ENCODE measurements at regions not wholly inside any gene's neighbourhood (a gene's known extent, or its start where the extent isn't known, plus 50 kb on each side); places are given as distances from the start of the nearest gene placed in this dataset.
A peak's percentile ranks its signal among the peaks of the same experiment; 100 is the strongest.

DNA sequence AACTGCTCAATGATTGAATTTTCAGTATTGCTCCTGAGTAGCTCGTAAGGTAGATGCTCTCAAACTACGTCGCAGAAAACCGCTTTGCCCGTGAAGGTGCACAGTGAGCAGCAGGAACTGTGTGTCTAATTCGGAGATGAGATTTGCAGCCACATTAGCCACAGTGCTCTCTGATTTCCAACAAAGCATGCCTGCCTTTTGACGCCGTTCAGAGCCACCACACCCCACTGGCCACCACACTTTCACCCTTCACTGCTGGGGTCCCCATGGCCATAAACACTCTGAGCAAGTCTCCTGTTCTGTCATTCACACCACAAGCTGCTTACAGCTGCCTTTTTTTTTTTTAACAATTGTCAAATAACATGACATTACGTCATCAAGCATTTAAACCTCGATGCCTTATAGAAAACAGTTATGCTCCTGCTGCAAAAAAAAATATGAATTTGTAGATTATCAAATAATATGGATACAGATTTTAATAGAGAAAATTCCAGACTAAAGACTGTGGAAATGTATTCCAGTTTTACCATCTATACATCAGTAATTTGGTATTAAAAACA lies 578.8 kb upstream of the PFKP start:
- no peak for DNase-seq

DNA sequence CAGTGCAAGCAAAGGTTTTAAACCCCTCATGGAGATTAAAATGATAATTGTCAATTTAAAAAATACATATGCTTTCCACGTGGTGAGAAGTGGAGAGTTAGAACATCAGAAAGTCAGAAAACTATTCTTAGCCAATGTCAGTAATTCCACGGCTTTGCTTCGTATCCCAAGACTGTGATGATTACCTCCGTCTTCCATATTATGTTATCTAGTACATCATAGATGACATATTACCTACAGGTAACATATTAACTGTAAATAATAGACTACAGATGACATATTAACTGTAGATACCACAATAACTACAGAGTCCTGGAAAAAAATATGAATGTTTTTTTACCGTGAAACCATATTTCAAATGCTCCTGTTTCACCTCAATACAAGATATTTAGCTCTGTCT lies 579.4 kb upstream of the PFKP start:
- DNase-seq, result no peak

GRCh38 chr10:2478656-2479055 lies 588.7 kb upstream of the PFKP start:
- no peak for DNase-seq

- peak; percentile 38 for DNase-seq
Measured at GRCh38 chr10:2476812-2477553, 590.4 kb upstream of the PFKP start.

DNA sequence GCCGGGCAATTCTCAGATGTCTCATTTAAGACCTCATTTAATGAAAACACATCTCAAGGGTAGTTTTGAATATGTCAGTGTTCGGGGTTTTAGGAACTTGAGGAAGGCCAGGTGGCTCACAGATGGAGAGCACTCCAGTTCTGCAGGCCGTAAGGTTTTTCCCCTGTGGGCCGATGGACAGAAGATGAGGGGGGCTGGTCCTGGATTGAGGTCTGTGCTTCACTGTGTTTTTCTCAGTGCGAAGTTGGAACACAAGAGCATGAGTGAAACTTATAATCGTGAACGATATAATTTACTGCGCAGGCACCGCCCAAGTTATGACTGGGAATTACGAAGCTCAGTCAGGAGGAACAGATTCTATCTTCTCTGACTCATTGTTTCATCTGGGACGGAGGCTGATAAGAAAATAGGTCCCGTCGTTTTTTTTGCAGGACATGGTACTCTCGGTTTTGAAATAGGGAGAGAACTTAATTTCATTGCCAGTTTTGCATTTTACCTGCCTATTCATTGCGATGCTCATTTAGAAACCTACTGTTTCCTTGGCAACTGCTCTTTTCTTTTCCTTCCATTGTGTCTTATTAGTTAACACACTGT lies 591.0 kb upstream of the PFKP start:
- DNase-seq, result no peak

GRCh38 chr10:2475711-2476217 lies 591.6 kb upstream of the PFKP start:
- DNase-seq, result no peak

DNA sequence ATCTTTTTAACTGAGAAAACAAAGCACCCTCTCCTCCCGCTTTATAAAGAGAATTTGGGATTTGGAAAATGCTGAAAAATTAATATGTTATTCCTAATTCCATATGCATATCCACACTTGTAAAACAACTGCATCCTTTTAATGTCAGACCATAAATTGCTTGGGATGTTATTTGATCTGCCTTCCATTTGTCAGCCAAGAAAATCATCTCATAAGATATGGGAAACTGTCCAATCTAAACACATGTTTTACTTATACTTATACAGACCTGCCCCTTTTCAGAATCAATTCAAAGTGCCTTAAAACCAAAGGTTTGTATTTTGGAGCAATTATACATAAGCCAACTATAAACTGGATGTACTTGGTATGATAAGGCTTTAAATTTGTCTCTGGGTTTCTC lies 595.5 kb upstream of the PFKP start:
- no peak for DNase-seq

DNA sequence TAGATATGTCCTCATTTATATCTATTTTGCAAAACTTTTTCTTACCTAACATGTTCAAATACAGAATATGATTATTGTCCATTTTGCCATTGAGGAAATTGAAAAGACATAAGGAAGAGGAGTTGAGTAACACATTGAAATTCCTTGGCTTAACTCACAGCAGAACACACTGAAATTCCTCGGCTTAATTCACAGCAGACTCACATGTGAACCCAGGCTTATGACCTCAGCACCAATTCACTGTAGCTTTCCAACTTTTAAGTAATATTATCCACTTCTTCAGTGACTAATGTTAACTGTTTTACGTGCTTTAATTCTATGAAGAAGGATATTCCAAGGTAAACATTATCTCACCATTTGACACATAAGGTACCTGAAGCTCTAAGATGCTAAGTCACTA lies 597.5 kb upstream of the PFKP start:
- DNase-seq, result no peak

GRCh38 chr10:2464483-2464882 lies 602.9 kb upstream of the PFKP start:
- DNase-seq, result no peak

- no peak for DNase-seq
Measured at GRCh38 chr10:2463316-2463715, 604.0 kb upstream of the PFKP start.

DNA sequence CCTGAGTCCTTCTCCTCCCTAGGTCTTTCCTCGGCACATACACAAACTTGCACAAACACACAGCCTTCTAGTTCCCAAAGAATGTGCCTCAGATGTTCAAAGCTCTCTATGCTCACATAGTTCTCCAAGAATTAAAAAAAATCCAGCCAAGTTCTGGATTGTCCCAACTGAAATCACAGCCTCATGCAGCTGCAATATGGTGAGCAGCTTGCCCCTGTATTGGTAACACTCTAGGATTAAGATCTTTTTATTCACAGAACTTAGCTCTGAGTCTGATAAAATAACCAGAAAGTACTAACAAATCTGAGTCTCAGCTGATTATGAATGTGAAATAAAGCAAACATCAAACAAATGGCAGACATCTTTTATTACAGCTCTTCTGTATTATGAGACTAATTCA lies 604.8 kb upstream of the PFKP start:
- no peak for DNase-seq

GRCh38 chr10:2460812-2461211 lies 606.5 kb upstream of the PFKP start:
- DNase-seq, result no peak

- DNase-seq, result no peak
Measured at GRCh38 chr10:2459713-2460112, 607.6 kb upstream of the PFKP start.

- DNase-seq, result no peak
Measured at GRCh38 chr10:2456834-2457233, 610.5 kb upstream of the PFKP start.

GRCh38 chr10:2445370-2445769 lies 622.0 kb upstream of the PFKP start:
- DNase-seq, result no peak

DNA sequence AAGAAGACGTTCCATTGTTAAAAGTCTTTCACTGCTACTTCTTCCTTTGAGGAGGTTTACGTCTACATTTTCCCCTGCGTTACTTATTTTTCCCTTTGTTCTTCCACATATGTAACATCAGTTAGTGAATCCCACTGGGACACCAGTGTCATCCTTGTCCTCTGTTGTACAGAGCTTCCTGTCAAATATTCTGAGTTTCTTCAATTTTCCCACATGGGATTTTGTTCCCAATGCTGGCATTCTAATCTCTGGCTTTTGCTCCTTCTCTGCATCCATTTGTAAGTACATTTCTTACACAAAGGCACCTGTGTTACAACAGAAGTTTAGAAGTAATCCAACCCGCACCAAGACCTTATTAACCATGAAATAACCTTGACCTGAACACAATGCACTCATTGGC lies 627.4 kb upstream of the PFKP start:
- DNase-seq, result no peak

DNA sequence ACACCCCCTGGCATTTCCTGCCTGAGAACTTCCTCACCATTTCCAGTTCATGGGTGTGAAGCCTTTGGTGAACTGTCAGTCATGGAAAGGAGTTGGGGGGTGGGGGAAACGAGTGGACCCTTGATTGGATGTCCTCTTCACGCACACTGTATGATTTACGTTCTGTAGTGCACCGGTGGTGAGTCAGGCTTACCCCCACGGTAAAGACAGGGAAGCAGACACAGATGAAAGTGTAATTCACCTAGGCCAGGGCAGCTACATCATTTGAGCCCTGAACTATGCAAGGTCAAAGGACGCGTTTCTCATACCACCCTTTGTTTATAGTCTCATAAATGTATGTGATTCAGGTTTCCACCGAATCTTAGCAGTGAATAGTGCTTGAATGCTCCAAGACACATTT lies 628.3 kb upstream of the PFKP start:
- DNase-seq, result no peak

- DNase-seq, result no peak
Measured at GRCh38 chr10:2438248-2438939, 629.0 kb upstream of the PFKP start.

DNA sequence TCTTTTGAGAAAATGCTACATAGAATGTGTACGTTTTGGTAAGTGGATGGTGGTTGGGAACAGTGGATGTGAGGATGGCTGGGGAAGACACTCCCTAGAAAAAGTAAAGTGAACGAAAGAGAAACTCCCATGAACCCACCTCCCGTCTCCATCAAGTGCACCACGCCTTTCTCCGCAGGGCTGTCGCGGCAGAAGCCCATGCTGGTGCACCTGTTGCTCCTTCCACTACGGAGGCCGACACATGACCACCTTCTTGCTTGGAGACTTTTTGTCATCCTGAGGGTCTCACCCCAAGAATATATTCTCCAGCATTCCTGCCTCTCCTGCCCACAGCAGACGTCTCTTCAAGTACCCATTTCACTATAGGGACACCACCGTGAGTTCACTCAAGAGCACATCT lies 630.4 kb upstream of the PFKP start:
- DNase-seq, result no peak

DNA sequence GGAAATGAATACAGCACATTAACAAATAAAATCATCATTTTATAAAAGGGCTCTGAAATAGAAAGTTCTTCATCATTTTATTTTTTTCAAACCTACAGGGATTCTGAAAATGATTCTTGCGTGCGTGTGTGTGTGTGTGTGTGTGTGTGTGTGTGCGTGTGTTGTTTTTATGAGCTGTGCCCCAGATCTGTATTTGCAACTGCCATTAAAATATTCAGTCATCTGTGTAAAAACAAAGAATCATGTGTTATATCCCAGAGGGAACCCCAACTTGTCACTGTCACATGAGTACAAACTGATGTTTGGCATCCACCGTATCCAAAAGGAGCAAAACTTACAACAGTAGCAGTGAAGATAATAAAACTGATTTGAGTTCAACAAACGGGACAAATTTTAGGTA lies 635.4 kb upstream of the PFKP start:
- DNase-seq, result no peak

GRCh38 chr10:2427412-2427811 lies 639.9 kb upstream of the PFKP start:
- no peak for DNase-seq

DNA sequence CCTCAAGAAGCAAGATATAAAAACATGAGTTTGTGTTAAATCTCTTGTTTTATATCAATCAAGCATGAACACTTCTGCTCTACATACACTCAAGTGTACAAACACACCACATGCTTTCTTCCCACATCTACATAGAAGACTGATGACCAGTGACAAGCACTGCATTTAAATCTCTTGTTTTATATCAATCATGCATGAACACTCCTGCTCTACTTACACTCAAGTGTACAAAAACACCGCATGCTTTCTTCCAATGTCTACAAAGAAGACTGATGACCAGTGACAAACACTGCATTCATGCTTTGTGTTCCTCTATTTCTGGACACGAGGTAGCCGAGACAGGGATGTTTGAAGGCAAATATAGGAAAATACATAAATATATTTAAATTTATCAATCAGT lies 642.0 kb upstream of the PFKP start:
- DNase-seq, result no peak

DNA sequence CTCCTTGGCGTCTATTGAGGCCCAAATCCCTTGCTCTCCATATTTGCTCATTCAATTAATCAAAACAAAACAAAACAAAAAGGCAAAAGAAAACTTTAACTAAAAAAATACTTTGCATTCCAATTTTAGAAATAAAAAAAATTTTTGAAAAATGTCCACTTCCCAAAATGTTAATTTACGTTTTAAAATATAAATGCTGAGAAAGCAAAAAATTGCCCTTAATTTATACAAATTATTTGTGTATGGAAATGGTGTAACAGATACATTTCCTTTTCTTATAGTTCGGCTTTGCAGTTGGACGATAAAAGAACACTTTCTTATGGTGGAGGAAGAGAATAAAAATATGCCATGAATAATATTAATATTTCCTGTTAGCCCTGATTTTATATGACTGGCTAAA lies 652.8 kb upstream of the PFKP start:
- no peak for DNase-seq

DNA sequence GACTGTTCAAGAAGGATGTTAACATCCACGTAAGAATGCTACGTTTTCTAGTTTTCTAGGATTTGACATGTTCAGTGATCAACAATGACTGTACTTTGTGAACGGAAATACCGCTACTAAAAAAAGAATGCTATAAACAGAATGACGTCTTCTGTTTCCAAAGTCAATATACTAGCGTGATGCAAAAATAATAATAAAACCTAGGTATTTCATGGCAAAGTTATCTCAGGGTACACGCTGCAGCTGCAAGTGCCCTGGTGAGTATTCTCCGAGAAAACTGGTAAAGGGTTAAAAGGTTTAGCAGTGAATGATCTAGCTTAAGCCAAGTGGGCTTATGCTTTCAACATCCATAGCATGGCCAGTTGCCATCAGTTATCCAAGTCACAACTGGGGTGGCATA lies 653.3 kb upstream of the PFKP start:
- no peak for DNase-seq
